ENCODE measurements at regions not wholly inside any gene's neighbourhood (a gene's known extent, or its start where the extent isn't known, plus 50 kb on each side); places are given as distances from the start of the nearest gene placed in this dataset.

DNA sequence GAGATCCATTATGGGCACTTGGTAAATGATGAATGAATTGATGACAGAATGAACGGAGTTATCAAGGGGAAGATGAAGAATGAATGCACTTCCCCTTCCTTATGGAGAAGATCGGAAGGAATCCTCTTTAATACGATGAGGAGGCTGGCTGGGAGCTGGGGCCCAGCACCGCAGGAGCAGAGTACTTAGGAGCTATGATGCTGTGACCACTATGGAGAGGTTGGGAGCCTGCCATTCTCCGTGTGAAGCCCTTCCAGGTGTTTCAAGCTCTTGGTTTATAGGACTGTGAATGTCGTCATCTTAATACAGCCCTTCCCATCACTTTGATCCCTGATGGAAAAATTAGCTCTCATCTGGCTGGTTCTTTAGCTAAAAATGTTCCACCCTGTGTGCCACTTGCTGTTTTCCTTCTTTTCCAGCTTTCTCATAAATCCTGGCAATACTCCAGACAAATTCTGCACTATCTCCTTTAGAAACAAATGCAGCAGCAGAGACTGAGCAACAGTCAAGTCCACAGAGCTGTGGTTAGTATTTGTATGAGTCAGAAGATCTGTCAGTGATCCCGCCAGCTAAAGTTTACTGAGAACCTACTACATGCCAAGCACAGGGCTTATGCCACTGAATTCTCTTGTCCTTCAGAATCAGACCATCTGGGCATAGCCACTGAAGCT, 263.1 kb upstream of the CRY1 start:
- Histone ChIP-seq H3K27ac (ENCODE audit: low read depth, low read length, poor library complexity, severe bottlenecking) (no peak overlapping the region), H3K9me3 (ENCODE audit: low read depth, low read length, poor library complexity, severe bottlenecking) (no peaks in the 10 kb centered on the region), H3K36me3 (ENCODE audit: insufficient read depth, low read length, poor library complexity, severe bottlenecking) (no peaks in the 10 kb centered on the region), H3K4me3 (ENCODE audit: low read depth, low read length, poor library complexity, severe bottlenecking) (no peak overlapping the region), H3K27me3 (replicated peaks; ENCODE audit: insufficient read depth, low read depth, low read length, poor library complexity) (no peaks in the 10 kb centered on the region), H3K4me1 (ENCODE audit: insufficient read depth, low read length, poor library complexity, severe bottlenecking) (peaks cover 5% of the 10 kb centered on the region)
- TF ChIP-seq, protein P1, sequence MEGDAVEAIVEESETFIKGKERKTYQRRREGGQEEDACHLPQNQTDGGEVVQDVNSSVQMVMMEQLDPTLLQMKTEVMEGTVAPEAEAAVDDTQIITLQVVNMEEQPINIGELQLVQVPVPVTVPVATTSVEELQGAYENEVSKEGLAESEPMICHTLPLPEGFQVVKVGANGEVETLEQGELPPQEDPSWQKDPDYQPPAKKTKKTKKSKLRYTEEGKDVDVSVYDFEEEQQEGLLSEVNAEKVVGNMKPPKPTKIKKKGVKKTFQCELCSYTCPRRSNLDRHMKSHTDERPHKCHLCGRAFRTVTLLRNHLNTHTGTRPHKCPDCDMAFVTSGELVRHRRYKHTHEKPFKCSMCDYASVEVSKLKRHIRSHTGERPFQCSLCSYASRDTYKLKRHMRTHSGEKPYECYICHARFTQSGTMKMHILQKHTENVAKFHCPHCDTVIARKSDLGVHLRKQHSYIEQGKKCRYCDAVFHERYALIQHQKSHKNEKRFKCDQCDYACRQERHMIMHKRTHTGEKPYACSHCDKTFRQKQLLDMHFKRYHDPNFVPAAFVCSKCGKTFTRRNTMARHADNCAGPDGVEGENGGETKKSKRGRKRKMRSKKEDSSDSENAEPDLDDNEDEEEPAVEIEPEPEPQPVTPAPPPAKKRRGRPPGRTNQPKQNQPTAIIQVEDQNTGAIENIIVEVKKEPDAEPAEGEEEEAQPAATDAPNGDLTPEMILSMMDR (conservative IDR thresholded peaks at IDR 0.05; ENCODE audit: low read depth, low read length) = no peak
- no peak for TF ChIP-seq EZH2 (IDR thresholded peaks at IDR 0.05; ENCODE audit: borderline replicate concordance, low read depth, low read length, poor library complexity, severe bottlenecking)
- intact Hi-C loops (cut with micrococcal nuclease; ENCODE audit: unreplicated experiment) = no loop called here
- no peak for DNase-seq (ENCODE audit: low spot score)
- POLR2A ChIA-PET (ENCODE audit: low non-redundant PET) = no interaction called here
- BruUV-seq (replicated peaks) = no TSS peak
- CTCF ChIA-PET = no interaction called here

DNA sequence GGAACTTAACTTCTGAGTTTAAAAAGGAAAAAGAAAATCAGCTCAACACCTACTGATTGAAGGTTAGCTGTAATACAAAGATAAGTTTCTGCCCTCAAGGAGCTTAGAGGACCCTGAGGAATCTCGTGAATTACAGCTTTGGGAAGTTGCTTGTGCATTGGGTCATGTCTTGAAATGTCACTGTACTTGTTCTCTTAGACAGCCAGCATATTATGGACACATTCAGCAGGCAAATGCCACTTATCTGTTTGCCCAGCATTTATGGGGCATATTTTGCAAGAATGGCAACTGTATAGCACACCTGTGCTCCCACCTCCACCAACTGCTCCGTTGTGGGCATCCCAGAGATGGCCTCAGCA, 263.6 kb upstream of the CRY1 start:
- no peaks in the 10 kb centered on the region for H3K27me3 ChIP-seq (replicated peaks; ENCODE audit: insufficient read depth, low read depth, low read length, poor library complexity)
- H3K36me3 ChIP-seq (ENCODE audit: insufficient read depth, low read length, poor library complexity, severe bottlenecking) = no peaks in the 10 kb centered on the region
- no peak for DNase-seq (ENCODE audit: low spot score)
- intact Hi-C loops (cut with micrococcal nuclease; ENCODE audit: unreplicated experiment) = no loop called here
- H3K9me3 ChIP-seq (ENCODE audit: low read depth, low read length, poor library complexity, severe bottlenecking) = no peaks in the 10 kb centered on the region
- no peak overlapping the region for H3K4me3 ChIP-seq (ENCODE audit: low read depth, low read length, poor library complexity, severe bottlenecking)
- ChIA-PET POLR2A (ENCODE audit: low non-redundant PET) (no interaction called here), CTCF (no interaction called here)
- TF ChIP-seq EZH2 (IDR thresholded peaks at IDR 0.05; ENCODE audit: borderline replicate concordance, low read depth, low read length, poor library complexity, severe bottlenecking) = no peak
- TF ChIP-seq, protein P1 (conservative IDR thresholded peaks at IDR 0.05; ENCODE audit: low read depth, low read length) = no peak
- H3K4me1 ChIP-seq (ENCODE audit: insufficient read depth, low read length, poor library complexity, severe bottlenecking) = peaks cover 5% of the 10 kb centered on the region
- no peak overlapping the region for H3K27ac ChIP-seq (ENCODE audit: low read depth, low read length, poor library complexity, severe bottlenecking)
- BruUV-seq (replicated peaks) = no TSS peak

DNA sequence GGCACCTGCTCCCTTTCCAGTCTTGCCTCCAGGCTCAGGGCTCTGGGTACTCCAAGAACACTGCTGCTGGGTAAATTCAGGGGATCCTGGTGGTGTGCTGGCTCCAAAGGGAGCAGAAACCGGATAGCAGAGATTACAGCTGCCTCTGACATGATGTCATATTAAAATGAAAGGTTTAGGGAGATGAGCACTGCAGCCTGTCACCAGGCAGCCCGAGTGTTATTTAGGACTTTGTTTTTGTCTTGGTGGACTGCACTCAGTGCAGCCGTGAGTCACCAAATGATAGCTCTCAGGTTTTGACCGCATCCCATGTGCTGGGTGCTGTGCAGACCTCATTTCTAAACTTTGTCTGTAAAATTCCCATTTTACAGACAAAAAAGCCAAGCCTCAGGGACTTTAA, 266.0 kb upstream of the CRY1 start:
- intact Hi-C loops (cut with micrococcal nuclease; ENCODE audit: unreplicated experiment) = no loop called here
- Histone ChIP-seq H3K27ac (ENCODE audit: low read depth, low read length, poor library complexity, severe bottlenecking) (no peak overlapping the region), H3K4me3 (ENCODE audit: low read depth, low read length, poor library complexity, severe bottlenecking) (no peak overlapping the region), H3K9me3 (ENCODE audit: low read depth, low read length, poor library complexity, severe bottlenecking) (no peaks in the 10 kb centered on the region), H3K4me1 (ENCODE audit: insufficient read depth, low read length, poor library complexity, severe bottlenecking) (peaks cover 10% of the 10 kb centered on the region), H3K36me3 (ENCODE audit: insufficient read depth, low read length, poor library complexity, severe bottlenecking) (no peaks in the 10 kb centered on the region), H3K27me3 (replicated peaks; ENCODE audit: insufficient read depth, low read depth, low read length, poor library complexity) (no peaks in the 10 kb centered on the region)
- no peak for TF ChIP-seq EZH2 (IDR thresholded peaks at IDR 0.05; ENCODE audit: borderline replicate concordance, low read depth, low read length, poor library complexity, severe bottlenecking)
- TF ChIP-seq, protein P1 (conservative IDR thresholded peaks at IDR 0.05; ENCODE audit: low read depth, low read length) = no peak
- CTCF ChIA-PET = interaction anchor here (0.8 kb wide), 1 partner anchor 43 kb away, joined by 3 read pairs; no protein-coding TSS in a partner anchor
- POLR2A ChIA-PET (ENCODE audit: low non-redundant PET) = no interaction called here
- BruUV-seq (replicated peaks) = no TSS peak
- DNase-seq (ENCODE audit: low spot score) = peak; percentile 69
